GM18499 (cell line): ENCODE measurements at regions not wholly inside any gene's neighbourhood (a gene's known extent, or its start where the extent isn't known, plus 50 kb on each side); places are given as distances from the start of the nearest gene placed in this dataset.

ENCODE experiments used
- ATAC-seq: cut with Tn5 transposase; IDR thresholded peaks from one replicate; pipeline ENCODE4 v1.9.1; 2021; ENCODE audit warnings: moderate number of reproducible peaks; ENCODE audit not compliant: insufficient read depth, unreplicated experiment

DNA sequence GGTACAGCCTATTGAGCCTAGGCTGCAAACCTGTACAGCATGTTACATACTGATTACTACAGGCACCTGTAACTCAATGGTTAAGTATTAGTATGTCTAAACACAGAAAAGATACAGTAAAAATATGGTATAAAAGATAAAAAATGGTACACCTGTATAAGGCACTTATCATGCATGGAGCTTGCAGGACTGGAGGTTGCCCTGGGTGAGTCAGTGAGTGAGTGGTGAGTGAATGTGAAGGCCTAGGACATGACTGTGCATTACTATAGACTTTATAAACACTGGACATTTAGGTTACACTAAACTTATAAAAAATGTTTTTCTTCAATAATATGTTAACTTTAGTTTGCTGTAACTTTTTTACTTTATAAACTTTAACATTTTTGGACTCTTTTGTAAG lies 171.3 kb downstream of the SLC28A3 start:
- no peak for ATAC-seq

DNA sequence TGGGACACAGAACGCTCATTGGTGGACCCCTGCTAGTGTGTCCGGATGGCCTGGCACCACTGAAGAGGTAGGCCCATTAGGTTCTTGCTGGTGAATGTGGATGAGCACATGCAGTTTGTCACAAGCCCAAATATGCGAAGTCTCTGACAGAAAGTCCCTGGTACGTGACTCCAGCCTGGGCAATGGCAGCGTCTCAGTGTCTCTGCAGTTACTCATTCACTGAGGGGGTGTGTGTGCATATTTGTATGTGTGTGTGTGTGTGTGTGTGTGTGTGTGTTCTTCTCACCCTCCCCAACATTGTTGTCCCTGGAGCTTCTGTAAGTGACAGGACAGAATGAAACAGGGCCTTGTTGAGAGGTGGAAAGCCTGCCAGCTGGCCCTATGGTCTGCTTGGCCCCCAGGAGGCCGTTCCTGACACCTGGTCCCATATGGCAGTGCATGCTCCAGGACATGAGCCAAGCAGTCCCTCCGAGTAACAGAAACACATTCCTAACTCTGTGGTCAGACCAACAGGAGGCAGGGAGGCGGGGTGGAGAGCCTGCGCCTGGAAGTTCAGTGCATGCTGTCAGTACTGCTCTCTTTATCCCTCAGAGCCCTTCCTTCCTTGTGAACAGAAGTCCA lies 169.9 kb downstream of the SLC28A3 start:
- no peak for ATAC-seq

DNA sequence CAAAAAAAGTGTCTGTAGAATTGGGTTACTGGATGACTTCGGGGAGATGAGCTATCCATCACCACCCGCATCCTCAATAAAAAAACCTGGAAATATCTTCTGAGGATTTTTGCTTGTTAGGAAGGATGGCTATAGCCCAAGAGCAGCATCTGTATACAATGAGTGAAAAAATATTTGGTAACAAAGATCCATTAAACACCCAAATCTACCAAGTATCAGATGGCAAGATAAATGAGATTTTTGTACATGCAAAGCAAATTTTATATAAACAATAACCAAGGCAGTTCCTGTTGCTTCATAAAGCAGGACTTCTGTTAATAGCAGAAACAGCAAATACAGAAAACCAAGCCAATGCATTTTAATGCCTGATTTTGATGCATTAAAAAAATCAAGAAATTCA lies 166.6 kb downstream of the SLC28A3 start:
- no peak for ATAC-seq

DNA sequence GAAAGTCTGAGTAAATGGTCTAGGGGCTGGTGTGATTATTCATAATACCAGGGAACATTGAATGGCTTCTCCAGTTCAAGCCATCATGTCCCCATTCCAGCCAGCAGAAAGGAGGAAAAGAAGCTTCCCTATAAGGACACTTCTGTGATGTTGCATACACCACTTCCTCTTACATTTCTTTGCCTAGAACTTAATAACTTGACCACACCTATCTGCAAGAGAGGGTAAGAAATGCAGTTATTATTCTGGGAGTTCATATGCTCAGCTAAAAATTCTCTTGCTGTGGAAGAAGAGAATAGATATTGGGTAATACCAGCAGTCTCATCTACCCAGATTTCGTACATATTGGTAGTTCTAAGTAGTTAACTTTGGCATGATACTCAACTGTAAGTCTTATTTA lies 166.1 kb downstream of the SLC28A3 start:
- no peak for ATAC-seq

DNA sequence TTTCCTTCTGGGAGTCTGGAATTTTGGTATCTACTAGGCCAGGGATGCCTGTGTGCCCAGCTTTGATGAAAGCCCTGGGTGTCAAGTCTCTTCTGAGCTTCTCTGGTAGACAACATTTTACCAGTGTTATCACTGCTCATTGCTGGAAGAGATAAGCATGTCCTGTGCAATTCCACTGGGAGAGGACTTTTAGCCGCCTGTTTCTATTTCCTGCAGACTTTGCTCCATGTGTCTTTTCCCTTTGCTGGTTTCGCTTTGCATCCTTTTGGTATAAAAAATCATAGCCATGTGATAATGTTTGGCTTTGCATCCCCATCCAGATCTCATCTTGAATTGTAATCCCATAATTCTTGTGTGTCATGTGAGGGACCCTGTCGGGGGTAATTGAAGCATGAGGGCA lies 163.2 kb downstream of the SLC28A3 start:
- ATAC-seq = no peak

DNA sequence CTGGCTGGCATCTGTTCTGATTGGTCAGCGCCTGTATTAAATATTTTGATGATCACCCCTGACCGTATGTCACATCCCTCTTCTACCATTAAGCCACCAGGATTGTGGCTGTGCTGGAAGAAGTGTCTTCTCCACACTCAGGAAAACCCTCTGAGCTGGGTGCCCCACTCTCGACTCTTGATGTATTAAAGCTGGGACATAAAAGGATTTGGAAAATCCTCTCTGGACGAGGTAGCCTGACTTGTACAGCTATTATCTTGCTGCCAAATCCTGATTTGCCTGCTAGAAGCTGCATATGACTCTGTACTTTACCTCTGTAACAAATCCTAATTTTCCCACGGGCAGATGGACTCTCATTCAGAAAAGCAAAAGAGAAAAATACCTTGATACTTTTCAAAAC lies 161.0 kb downstream of the SLC28A3 start:
- no peak for ATAC-seq

DNA sequence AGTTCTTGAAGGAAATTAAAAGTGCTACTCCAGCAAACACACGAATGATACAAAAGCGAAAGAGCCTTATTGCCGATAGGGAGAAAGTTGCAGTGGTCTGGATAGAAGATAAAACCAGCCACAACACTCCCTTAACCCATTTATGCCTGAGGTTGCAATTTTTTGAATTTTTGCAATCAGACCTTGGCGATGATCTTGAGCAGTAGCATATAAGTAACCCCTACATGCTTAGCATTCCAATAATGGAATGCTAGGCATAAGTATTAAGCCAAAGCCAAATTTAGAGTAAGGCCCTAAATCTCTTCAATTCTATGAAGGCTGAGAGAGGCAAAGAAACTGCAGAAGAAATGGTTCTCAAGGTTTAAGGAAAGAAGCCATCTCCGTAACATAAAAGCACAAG lies 153.5 kb downstream of the SLC28A3 start:
- no peak for ATAC-seq

DNA sequence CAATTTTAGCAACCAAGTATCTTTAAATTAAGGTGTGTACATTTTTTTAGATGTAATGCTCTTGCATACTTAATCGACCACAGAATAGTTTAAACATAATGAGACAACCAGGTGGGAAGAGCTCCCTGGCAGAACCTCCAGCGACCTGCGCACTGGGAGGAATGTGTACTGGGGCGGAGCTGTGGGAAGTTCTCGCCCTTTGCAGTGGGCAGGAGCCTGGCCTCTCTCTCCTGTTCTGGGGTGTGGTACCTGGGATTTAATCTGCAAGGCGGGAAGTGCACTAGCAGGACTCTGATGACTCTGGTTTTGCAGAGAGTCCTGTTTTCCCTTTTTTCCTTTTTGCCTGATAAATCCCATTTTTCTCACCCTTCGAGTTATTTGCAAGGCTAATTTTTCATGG lies 150.7 kb downstream of the SLC28A3 start:
- ATAC-seq = no peak

DNA sequence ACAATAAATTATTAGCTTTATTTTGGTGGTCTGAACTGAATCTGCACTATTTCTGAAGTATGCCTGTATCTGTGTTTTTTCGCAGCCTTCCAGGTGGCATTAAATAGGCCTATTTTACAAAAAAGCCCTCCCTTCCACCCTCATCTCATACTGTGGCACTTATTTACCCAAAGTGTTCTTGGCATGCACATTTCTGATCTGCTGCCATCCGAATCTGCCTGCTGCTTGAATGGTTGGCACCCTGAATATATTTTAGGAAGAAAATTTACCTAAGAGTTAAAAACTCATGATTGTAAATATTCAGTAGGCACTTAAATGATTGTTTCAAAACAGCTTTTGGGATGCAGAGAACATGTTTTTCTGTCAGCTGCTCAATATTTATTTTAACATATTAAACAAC lies 150.1 kb downstream of the SLC28A3 start:
- no peak for ATAC-seq

DNA sequence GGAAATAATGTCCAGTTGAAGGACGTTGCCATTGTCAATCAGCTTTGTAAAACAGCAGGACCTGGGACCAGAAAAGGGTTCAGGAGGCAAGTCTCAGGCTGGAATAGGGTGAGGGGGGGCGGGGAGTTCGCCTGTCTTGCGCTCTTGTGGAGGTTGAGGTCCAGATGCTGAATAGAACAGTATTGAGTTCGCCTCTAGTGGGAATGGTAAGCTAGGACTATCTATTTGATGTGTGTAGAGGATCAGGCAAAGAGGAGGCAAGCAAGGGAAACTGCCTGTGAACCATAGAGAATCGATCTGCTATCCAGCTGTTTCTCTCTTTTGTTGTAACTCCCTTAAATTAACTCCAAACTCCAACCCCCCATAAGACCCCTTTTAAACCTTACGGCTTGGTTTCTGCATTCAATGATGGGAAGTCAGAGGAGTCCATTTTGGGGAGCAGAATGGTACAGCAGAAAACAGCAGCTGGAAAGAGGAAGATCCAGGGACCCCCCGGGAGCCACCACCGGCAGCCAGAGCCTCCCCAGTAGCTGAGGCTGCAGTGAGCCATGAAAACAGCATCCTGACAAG lies 133.7 kb downstream of the SLC28A3 start:
- ATAC-seq = no peak

DNA sequence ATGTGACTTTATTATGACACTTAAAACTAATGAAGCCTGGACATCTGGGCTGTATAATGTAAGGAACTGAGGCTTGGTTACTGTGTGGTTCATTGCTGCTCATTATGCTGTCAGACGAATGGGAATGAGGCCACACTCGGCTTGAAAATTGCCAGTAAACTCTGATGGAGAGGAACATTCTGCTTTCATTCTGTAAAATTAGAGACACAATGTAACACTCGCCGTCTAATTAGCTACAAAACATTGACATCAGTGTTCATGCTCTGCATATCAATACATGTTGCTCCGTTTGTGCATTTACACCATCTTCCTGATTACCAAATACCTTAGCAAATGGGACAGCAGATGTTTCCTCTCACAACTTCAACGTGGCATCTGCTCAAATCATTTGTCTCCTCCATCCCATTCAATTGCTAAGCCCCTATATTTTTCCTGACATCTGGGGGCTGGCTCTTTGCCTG lies 133.0 kb downstream of the SLC28A3 start:
- no peak for ATAC-seq

DNA sequence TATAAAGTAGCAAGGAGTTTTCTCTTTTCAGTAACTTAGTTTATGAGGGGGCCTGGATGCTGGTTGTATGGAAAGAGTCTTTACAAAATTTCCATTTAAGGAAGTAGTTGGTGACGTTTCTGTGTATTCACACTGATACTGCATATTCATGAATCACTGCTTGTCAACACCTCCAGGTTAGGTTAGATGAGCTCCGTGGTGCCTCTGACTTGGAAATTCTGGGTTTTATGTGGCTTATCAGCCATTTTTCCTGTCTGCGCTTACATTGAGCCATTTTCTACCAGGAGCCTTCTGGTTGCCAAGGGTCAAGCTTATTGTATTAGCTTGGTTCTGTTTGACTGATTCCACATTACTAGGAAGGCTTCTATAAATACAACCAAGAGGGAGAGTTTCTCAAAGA lies 128.3 kb downstream of the SLC28A3 start:
- no peak for ATAC-seq

DNA sequence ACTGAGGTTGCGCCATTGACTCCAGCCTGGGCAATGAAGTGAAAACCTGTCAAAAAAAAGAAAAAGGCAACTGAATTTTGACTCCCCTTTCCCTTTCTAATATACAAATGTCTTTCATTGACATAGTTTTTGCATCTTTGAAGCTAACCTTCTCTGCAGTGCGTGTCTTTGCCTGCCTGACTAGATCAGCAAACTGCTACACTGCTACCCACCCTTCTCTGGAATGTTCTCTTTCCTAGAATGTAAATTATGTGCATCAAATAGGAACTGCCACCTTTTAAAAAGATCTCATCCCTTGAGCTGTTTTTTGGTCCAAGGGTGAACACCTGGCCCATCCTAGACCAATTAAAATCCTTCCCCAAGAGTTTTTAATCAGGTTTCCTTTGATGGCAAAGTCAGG lies 127.6 kb downstream of the SLC28A3 start:
- ATAC-seq = no peak

DNA sequence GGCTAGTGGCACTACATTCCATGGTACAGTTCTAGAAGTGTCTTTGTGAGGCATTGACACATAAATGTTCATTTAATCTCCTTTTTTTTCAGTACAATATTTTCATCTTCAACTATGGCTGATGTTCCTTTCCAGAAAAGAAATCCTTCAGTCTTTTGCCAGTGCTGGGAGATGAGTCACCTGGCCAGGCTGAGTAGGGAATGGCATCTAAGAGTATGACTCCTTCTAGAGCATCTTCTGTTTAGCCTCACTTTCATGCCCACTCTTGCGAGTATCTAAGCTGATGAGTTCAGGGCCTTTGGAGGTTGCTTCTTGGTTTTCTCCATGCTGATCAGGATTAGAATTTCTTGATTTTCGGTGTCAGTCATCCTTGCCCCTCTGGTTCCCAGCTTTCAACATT lies 124.4 kb downstream of the SLC28A3 start:
- ATAC-seq = no peak

DNA sequence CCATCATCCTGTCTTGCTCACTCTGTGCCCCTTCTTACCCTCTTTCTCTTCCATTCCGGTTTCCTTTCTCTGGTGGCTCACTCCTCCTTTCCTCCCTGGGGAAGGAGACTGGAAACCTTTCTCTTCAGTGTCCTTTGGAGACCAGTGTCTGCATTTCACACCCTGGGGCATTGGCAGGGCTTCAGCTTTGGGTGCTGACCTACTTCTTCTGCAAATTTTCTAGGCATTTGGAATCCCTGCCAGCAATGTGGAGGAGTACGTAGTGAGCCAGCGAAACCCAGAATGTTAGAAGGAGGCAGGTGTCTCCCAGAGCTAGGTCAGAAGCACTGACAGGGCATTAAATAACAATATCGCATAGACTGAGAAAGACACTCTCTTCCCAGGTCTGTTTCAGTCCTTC lies 122.2 kb downstream of the SLC28A3 start:
- no peak for ATAC-seq

DNA sequence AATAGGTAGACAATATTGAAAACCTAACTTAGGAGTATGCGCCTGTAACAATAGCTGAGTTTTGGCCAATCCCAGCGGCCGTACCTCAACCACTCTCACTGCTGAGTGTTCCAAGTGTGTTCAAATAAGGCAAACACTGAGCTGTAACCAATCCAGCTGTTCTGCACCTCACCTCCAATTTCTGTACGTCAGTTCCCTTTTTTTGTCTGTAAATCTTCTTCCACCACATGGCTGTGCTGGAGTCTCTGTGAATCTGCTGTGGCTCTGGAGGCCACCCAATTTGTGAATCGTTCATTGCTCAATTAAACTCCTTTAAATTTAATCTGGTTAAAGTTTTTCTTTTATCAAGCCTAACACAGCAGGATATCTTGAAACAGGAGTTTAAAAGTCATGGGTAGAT lies 116.3 kb downstream of the SLC28A3 start:
- ATAC-seq = no peak
